DOHH2 (cell line): ENCODE measurements at regions not wholly inside any gene's neighbourhood (a gene's known extent, or its start where the extent isn't known, plus 50 kb on each side); places are given as distances from the start of the nearest gene placed in this dataset.

Source experiments
- H3F3A ChIP-seq: fragments of 200-600 bp; sonication (generic), shearing (Covaris generic); 2 replicates; pipeline ENCODE4 v1.6.0; 2016; ENCODE audit warnings: antibody characterized with exemption, mild to moderate bottlenecking; ENCODE audit not compliant: control insufficient read depth, insufficient read depth
- H3K27ac ChIP-seq: fragments of 200-600 bp; sonication (generic); 2 replicates; pipeline ENCODE4 v1.5.1; 2014; ENCODE audit warnings: low read depth, mild to moderate bottlenecking, low read length, moderate library complexity
- H3K27me3 ChIP-seq: fragments of 200-600 bp; sonication (generic); 2 replicates; pipeline ENCODE4 v1.6.1; 2014; ENCODE audit warnings: mild to moderate bottlenecking, low read length, mixed read lengths; ENCODE audit not compliant: control insufficient read depth
- H3K36me3 ChIP-seq: fragments of 200-600 bp; sonication (generic); 2 replicates; pipeline ENCODE4 v1.6.1; 2014; ENCODE audit warnings: mild to moderate bottlenecking, low read length, moderate library complexity, mixed read lengths; ENCODE audit not compliant: control insufficient read depth
- H3K4me1 ChIP-seq: fragments of 200-600 bp; sonication (generic); 2 replicates; pipeline ENCODE4 v1.6.1; 2014; ENCODE audit warnings: mild to moderate bottlenecking, low read length, mixed read lengths; ENCODE audit not compliant: control insufficient read depth
- H3K4me2 ChIP-seq: fragments of 200-600 bp; sonication (generic); 2 replicates; pipeline ENCODE4 v1.6.0; 2014; ENCODE audit warnings: mild to moderate bottlenecking, low read length, moderate library complexity
- H3K4me3 ChIP-seq: fragments of 200-600 bp; sonication (generic); 2 replicates; pipeline ENCODE4 v1.5.1; 2014; ENCODE audit warnings: mild to moderate bottlenecking, low read length, mixed read lengths
- H3K79me2 ChIP-seq: fragments of 200-600 bp; sonication (generic); 2 replicates; pipeline ENCODE4 v1.6.1; 2014; ENCODE audit warnings: mild to moderate bottlenecking, low read length, mixed read lengths; ENCODE audit not compliant: control insufficient read depth
- H3K9me2 ChIP-seq: fragments of 200-600 bp; sonication (generic); replicated peaks from 2 replicates; pipeline ENCODE4 v1.6.1; 2014; ENCODE audit warnings: mild to moderate bottlenecking, low read length, mixed read lengths; ENCODE audit not compliant: control insufficient read depth
- H3K9me3 ChIP-seq: fragments of 200-600 bp; sonication (generic); 2 replicates; pipeline ENCODE4 v1.6.1; 2014; ENCODE audit warnings: antibody characterized with exemption, low read length, mixed read lengths; ENCODE audit not compliant: control insufficient read depth, insufficient read depth
- H4K20me1 ChIP-seq: fragments of 200-600 bp; sonication (generic); 2 replicates; pipeline ENCODE4 v1.6.0; 2014; ENCODE audit warnings: low read depth, mild to moderate bottlenecking, antibody characterized with exemption, low read length, moderate library complexity; ENCODE audit not compliant: control insufficient read depth, insufficient read depth
- CTCF ChIP-seq: fragments of 200-600 bp; sonication (generic); IDR thresholded peaks from one replicate; pipeline ENCODE4 v1.5.1; 2014; ENCODE audit warnings: antibody characterized with exemption, mild to moderate bottlenecking, low read depth, low read length; ENCODE audit not compliant: poor library complexity, severe bottlenecking
- EZH2phosphoT487 ChIP-seq: fragments of 200-600 bp; sonication (generic); IDR thresholded peaks from 2 replicates; pipeline ENCODE4 v1.6.1; 2017; ENCODE audit warnings: borderline replicate concordance, mild to moderate bottlenecking, antibody characterized with exemption, low read length, moderate library complexity, mixed read lengths

GRCh38 chr3:168570404-168571155, 474.9 kb upstream of the GOLIM4 start:
- H3K27me3 ChIP-seq = no peaks in the 10 kb centered on the region
- no peaks in the 10 kb centered on the region for H3K79me2 ChIP-seq
- no peak overlapping the region for H3K27ac ChIP-seq
- no peaks in the 10 kb centered on the region; the same call in 1 of the 2 replicates for H3K9me2 ChIP-seq
- no peak overlapping the region for H3K4me3 ChIP-seq
- H3F3A ChIP-seq = no peaks in the 10 kb centered on the region
- H3K9me3 ChIP-seq = no peaks in the 10 kb centered on the region
- H3K4me2 ChIP-seq = no peak overlapping the region
- no peaks in the 10 kb centered on the region for H3K36me3 ChIP-seq
- H4K20me1 ChIP-seq = no peaks in the 10 kb centered on the region
- no peaks in the 10 kb centered on the region for H3K4me1 ChIP-seq
- TF ChIP-seq CTCF (no peak), EZH2phosphoT487 (no peak)

- Histone ChIP-seq H3K9me2 (no peaks in the 10 kb centered on the region), H3K36me3 (no peaks in the 10 kb centered on the region), H3K4me2 (no peak overlapping the region), H3K27ac (no peak overlapping the region), H3F3A (no peaks in the 10 kb centered on the region), H3K4me3 (no peak overlapping the region), H3K79me2 (no peaks in the 10 kb centered on the region), H3K9me3 (no peaks in the 10 kb centered on the region), H4K20me1 (no peaks in the 10 kb centered on the region), H3K27me3 (no peaks in the 10 kb centered on the region), H3K4me1 (no peaks in the 10 kb centered on the region)
- TF ChIP-seq CTCF (no peak), EZH2phosphoT487 (no peak)
Observed at GRCh38 chr3:168558728-168559411, 463.1 kb upstream of the GOLIM4 start.

DNA sequence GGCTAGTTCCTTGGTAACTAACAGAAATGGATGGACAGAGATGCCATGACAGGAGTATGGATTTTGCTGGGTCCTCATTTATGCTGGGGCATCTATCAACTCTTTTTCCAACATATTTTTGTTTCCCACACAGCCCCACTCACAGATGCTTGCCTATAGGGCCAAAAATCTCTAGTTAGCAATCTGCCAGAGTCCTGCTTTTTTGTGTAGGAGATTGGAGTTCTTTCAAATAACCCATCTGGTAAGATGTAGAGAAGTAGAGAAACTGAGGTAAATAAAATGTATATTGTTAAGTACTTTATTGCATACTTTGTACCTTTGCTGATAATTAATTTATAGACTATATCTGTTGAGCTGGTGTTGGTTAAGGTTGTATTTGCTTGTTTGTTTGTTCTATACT, 456.5 kb upstream of the GOLIM4 start:
- H3K4me2 ChIP-seq = no peak overlapping the region
- H3K9me2 ChIP-seq = no peaks in the 10 kb centered on the region
- H3K9me3 ChIP-seq = no peaks in the 10 kb centered on the region
- no peak overlapping the region for H3K27ac ChIP-seq
- no peak overlapping the region for H3K4me3 ChIP-seq
- no peaks in the 10 kb centered on the region for H4K20me1 ChIP-seq
- H3F3A ChIP-seq = no peaks in the 10 kb centered on the region
- TF ChIP-seq CTCF = no peak
- TF ChIP-seq EZH2phosphoT487 = no peak
- no peaks in the 10 kb centered on the region for H3K27me3 ChIP-seq
- no peaks in the 10 kb centered on the region for H3K4me1 ChIP-seq
- H3K79me2 ChIP-seq = no peaks in the 10 kb centered on the region
- H3K36me3 ChIP-seq = no peaks in the 10 kb centered on the region
